K562 (cell line): ENCODE measurements at regions not wholly inside any gene's neighbourhood (a gene's known extent, or its start where the extent isn't known, plus 50 kb on each side); places are given as distances from the start of the nearest gene placed in this dataset.

Experiments
- DEAF1 ChIP-seq: fragments of 450-650 bp; formaldehyde crosslinking; IDR thresholded peaks from 2 replicates; pipeline ENCODE4 v1.4.0; 2020; ENCODE audit warnings: mild to moderate bottlenecking, moderate library complexity
- EZH2 ChIP-seq: IDR thresholded peaks from 2 replicates; pipeline ENCODE4 v1.6.1; 2012; ENCODE audit warnings: low read depth, mild to moderate bottlenecking, inconsistent platforms, low read length, borderline replicate concordance
- NEUROD1 ChIP-seq: fragments of 150-350 bp; IDR thresholded peaks from 2 replicates; pipeline ENCODE4 v1.6.1; 2014; ENCODE audit warnings: borderline replicate concordance, low read length, low read depth; ENCODE audit not compliant: partially characterized antibody

- no peak for TF ChIP-seq DEAF1 (CRISPR knock-in tag)
- no peak for TF ChIP-seq NEUROD1
- TF ChIP-seq EZH2 = no peak
Measured at GRCh38 chr16:86101897-86102157, 202.9 kb downstream of the IRF8 start.
